D721Med (cell line): ENCODE measurements at regions not wholly inside any gene's neighbourhood (a gene's known extent, or its start where the extent isn't known, plus 50 kb on each side); places are given as distances from the start of the nearest gene placed in this dataset.

Source experiments
- DNase-seq: peaks from one replicate; pipeline ENCODE4 v3.0.0; 2011; ENCODE audit warnings: low spot score; ENCODE audit not compliant: insufficient read length
- FAIRE-seq: peaks from 2 replicates; lab custom pipeline; 2011; peaks lifted over from hg19 to GRCh38; lab: Jason Lieb, UNC
- TF ChIP-seq, protein P1 (sequence below): IDR thresholded peaks from 2 replicates; pipeline ENCODE4 v1.5.1; 2012; ENCODE audit warnings: mild to moderate bottlenecking, control low read depth; ENCODE audit not compliant: insufficient read depth; ENCODE audit errors: missing control alignments

DNA sequence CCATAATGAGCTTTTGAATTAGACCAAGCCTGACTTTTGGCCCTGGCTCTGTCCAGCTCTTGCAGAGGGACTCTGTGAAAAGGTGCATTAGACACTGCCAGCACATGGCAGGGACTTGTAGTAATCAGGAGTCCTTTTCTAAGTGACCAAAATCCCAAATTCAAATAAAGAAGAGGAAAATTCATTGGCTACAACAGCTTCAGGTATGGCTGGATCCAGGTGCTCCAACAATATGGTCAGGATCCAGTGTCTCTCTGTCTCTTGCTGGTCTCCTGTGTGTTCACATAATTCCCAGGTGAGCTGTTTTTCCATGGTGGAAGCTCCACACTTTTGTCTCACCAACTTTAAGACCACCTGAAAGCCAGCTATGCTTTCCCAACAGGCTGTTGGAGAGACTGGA lies 358.8 kb upstream of the TNRC6C start:
- no peak for DNase-seq
- TF ChIP-seq, protein P1, sequence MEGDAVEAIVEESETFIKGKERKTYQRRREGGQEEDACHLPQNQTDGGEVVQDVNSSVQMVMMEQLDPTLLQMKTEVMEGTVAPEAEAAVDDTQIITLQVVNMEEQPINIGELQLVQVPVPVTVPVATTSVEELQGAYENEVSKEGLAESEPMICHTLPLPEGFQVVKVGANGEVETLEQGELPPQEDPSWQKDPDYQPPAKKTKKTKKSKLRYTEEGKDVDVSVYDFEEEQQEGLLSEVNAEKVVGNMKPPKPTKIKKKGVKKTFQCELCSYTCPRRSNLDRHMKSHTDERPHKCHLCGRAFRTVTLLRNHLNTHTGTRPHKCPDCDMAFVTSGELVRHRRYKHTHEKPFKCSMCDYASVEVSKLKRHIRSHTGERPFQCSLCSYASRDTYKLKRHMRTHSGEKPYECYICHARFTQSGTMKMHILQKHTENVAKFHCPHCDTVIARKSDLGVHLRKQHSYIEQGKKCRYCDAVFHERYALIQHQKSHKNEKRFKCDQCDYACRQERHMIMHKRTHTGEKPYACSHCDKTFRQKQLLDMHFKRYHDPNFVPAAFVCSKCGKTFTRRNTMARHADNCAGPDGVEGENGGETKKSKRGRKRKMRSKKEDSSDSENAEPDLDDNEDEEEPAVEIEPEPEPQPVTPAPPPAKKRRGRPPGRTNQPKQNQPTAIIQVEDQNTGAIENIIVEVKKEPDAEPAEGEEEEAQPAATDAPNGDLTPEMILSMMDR, result no peak
- no peak for FAIRE-seq

DNA sequence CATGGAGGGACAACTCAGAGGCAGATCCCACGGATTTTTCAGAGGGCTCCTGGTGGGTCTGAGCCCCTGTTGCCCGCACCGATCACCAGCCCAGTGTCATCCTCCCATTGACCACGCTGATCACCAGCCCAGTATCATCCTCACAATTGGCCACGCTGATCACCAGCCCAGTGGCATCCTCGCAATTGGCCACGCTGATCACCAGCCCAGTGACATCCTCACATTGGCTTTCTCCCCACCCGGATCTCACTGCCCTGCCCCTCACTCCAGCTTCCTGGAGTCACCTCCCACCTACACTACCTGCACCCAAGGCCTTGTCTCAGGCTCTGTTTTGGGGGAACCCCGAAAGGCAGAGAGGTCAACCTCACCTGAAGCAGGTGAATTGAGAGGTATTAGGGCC lies 358.2 kb upstream of the TNRC6C start:
- FAIRE-seq (no peak), DNase-seq (no peak)
- TF ChIP-seq, protein P1, result no peak

DNA sequence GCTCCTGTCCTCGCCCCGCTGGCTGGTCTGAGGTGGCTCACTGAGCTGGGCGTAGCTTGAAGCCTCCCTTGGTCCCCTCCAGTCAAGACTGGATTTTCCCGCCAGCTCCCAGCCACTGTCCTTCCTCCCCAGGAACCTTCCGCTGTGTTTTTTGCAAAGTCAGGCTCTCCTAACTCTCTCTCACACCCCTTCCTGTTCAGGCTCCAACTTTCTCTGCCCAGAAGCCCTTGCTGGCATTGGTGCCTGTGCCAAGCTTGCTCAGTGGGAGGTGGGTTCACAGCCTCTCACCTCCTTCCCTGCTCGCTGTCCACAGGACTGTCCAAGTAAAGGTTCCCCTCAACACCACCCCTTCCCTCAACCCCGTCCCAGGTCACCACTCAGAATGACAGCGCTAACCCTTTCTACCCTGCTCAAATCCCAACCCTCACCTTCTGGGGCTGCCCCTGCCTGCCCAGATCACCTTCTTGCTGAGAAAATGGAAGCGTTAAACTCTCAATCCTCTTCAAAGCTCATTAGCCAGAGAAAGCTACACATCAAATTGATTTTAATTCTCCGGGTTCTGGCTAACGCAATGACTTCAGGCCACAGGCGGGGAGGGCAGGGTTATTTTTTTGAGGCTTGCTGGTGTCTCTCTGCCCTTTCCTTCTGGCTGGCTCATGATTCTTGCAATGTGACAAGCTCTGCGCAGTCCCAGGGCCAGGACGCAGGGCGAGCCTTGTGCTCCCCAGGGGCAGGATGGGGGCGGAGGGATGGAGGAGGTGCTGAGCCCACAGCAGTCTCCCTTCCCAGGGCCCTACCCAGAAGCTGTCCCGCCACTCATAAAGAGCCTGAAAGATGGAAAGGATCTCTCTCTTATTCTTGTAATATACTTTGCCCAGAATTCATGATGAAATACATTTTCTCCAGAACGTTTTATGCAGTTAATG lies 357.2 kb upstream of the TNRC6C start:
- DNase-seq (peak; percentile 72), FAIRE-seq (no peak)
- TF ChIP-seq, protein P1, result no peak

DNA sequence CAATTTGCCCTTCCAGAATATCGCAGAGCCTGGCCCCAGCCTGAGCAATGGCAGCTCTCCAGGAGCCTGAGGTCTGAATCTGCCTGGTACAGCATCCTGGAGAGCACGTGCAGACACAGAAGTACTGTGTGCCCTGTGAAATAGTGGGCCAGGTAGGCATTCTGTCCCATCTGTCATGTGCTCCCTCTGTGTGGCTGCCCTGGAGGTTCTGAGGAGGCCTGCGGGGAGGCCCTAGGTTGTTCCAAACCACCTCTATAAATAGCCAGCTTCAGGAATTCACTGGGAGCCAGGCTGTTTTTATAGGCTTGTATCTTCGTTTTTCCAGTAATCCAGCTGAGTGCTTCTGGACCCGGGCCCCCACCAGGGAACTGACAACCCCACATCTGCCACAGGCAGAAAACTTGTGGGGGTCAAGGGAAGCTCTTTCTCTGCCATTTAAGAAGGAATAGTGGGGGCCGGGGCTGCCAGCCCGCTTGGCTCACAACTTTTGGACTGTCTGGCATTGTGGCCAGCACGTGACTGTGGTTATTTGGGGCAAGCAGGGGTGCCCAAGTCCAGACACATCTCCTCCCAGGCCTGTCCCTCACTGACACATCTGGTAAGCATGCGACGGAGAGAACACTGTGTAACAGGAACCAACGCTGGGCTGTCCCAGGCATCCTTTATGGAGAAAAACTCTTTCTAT lies 356.3 kb upstream of the TNRC6C start:
- TF ChIP-seq, protein P1, result no peak
- DNase-seq, result no peak
- no peak for FAIRE-seq

DNA sequence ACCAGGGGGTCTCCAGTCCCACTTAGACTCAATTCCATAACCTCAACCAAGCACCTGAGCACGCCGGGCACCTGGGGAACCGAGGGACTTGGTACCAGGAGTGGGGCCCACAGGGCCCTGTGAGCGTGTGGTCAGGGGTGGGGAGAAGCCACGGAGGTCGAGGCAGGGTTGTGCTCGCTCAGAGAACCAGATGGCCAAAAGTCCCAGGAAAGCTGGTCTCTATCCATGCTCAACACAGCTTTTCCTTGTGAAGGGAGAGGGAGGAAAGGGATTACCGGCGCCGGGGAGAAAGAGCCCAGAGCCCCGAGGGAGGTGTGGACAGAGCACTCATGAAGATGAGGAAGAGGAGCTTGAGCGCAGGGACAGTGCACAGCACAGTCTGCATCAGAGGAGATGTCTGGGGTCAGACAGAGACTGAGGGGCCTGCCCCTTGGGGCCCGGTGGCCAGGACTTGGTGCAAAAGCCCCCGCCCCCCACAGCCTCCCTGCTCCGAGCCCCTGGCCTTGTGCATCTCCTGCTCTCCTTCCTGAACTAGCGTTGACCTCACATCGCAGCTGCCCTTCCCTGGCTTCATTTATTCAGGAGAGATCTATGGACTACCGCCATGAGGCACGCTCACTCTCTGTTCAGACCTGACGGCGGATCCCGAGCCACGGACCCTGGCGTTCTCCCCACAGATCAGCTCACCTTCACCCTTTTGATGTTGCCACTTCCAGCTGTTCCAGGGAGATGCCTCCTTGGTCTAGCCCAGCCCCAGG lies 355.4 kb upstream of the TNRC6C start:
- no peak for FAIRE-seq
- DNase-seq, result no peak
- TF ChIP-seq, protein P1, result no peak

DNA sequence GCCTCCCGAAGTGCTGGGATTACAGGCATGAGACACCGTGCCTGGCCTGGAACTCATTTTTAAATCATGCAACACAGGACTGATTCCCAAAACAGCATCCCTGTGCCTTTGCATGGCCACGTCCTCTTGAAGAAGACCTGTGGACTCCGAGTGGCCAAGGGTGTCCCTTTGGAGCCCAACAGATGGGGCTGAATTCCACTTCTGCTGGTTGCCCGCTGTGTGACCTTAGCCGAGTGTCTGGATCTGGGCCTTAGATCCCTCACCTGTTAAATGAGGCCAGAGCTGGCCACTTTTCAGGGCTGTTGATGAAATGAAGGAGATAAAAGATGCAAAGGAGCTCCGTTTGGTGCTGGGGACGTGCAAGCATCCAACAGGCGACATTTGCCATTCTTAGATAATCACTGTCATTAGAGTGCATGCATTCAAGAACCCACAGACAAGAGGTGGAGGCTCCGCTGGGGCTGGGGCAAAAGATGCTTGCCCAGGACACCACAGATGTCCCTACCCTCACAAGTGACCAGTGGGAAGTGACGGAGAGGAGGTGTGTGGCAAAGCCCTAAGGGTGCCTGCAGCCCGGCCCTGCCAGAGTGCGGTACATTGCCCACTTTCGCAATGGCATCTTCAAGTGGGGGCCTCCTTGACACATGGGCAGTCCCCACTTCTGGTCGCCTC lies 354.1 kb upstream of the TNRC6C start:
- FAIRE-seq (no peak), DNase-seq (no peak)
- TF ChIP-seq, protein P1, result no peak
